ENCODE measurements at regions not wholly inside any gene's neighbourhood (a gene's known extent, or its start where the extent isn't known, plus 50 kb on each side); places are given as distances from the start of the nearest gene placed in this dataset.
"Not testable (repeated sequence)": the region's sequence is repeated elsewhere in the genome, so short reads cannot be mapped to it uniquely, and the experiment has no call there.

DNA sequence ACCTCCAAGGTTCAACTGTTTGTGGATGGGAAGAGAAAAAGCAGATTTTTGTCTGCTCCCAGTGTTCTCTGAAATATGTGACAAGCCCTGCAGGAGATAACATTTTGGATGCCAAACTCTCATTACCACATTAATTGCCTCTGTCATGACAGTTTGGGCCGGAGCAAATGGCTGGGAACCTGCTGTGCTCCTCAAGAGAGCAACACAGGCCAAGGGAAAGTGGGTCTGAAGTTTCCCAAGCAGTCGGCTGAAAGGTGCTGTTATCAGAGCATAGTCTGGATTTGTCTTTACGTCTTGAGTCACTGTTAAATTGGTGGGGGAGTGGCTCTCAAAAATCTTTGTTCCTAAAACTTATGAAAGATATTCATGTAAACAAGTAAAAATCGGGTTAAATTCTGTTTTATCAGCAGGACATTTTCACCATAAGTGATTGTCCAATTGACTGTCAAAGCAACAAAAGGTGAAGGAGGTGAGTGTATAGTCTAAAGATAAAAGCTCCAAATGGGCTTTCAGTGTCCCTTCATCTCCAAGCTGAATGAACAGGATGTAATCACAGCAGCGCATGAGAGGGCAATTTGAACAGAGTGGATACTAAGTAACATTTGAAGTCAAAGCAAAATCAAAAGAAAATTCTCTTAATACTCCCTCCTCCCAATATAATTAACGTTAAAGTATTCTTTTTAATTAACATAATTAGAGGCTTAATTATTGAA lies 844.8 kb downstream of the PCDH17 start:
- no peaks in the 10 kb centered on the region for H3K36me3 ChIP-seq (ENCODE audit: control insufficient read depth in 4 of 4, insufficient read depth in 4 of 4, low read length in 3 of 4)
- 100% methylated on average over 2 of the region's 6 CpGs for WGBS (ENCODE audit: insufficient coverage)
- no peaks in the 10 kb centered on the region for H3K4me1 ChIP-seq (ENCODE audit: control extremely low read depth in 1 of 4, control insufficient read depth in 4 of 4, insufficient read depth in 4 of 4, low read length in 3 of 4)
- H3K27ac ChIP-seq (ENCODE audit: insufficient read depth in 1 of 2, low read depth in 1 of 2, low read length in 2 of 2, poor library complexity in 1 of 2, severe bottlenecking in 2 of 2) = no peak overlapping the region
- no peak overlapping the region for H3K4me3 ChIP-seq (ENCODE audit: control insufficient read depth in 1 of 7, extremely low read depth in 1 of 7, insufficient read depth in 4 of 7, low read depth in 2 of 7, low read length in 6 of 7)
- no peaks in the 10 kb centered on the region for H3K9me3 ChIP-seq (ENCODE audit: control extremely low read depth in 1 of 5, control insufficient read depth in 4 of 5, insufficient read depth in 2 of 5, low read depth in 1 of 5, low read length in 4 of 5)
- H3K27me3 ChIP-seq (replicated peaks in 2 of 5; ENCODE audit: control insufficient read depth in 4 of 5, insufficient read depth in 5 of 5, low read length in 4 of 5) = no peaks in the 10 kb centered on the region
- DNase-seq = no peak
- ChIA-PET POLR2A (no interaction called here), CTCF (no interaction called here)

DNA sequence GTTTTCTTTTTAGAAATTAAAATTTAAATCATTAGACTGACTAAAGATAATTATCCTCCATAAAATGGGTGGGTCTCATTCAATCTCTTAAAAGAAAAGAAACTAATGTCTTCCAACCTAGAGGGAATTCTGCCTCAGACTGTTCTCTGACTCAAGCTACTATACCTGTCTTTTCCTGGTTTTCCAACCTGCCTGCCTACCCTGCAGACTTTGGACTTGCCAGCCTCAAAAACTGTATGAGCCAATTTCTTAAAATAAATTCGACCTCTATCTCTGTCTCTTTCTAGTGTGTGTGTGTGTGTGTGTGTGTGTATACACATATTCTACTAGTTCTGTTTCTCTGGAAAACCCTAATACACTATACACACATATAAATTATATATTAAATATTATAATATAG lies 847.3 kb downstream of the PCDH17 start:
- H3K27me3 ChIP-seq (replicated peaks in 2 of 5; ENCODE audit: control insufficient read depth in 4 of 5, insufficient read depth in 5 of 5, low read length in 4 of 5) = no peaks in the 10 kb centered on the region
- H3K4me3 ChIP-seq (ENCODE audit: control insufficient read depth in 1 of 7, extremely low read depth in 1 of 7, insufficient read depth in 4 of 7, low read depth in 2 of 7, low read length in 6 of 7) = no peak overlapping the region
- H3K36me3 ChIP-seq (ENCODE audit: control insufficient read depth in 4 of 4, insufficient read depth in 4 of 4, low read length in 3 of 4) = no peaks in the 10 kb centered on the region
- H3K27ac ChIP-seq (ENCODE audit: insufficient read depth in 1 of 2, low read depth in 1 of 2, low read length in 2 of 2, poor library complexity in 1 of 2, severe bottlenecking in 2 of 2) = no peak overlapping the region
- ChIA-PET POLR2A (no interaction called here), CTCF (no interaction called here)
- no peaks in the 10 kb centered on the region for H3K9me3 ChIP-seq (ENCODE audit: control extremely low read depth in 1 of 5, control insufficient read depth in 4 of 5, insufficient read depth in 2 of 5, low read depth in 1 of 5, low read length in 4 of 5)
- WGBS (ENCODE audit: insufficient coverage) = no CpG with 5 or more reads among the region's 1 CpG
- no peaks in the 10 kb centered on the region for H3K4me1 ChIP-seq (ENCODE audit: control extremely low read depth in 1 of 4, control insufficient read depth in 4 of 4, insufficient read depth in 4 of 4, low read length in 3 of 4)
- DNase-seq = no peak

DNA sequence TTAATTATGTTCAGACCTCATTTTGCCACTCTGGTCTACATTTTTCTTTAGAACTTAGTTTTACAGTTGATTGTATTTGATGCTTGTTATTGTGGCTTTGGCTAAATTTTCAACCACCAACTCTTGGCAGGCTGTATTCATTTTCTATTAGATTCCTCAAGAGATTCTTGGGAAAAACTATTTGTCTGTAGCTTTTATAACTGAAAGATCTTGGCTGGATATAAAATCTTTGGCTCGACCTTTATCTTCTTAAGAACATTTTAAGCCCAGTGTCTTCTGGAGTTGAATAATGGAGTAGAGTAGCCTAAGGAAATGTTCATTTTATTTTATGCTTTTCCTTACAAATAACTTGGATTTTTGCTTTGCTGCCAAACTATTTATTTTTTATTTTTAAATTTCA lies 848.5 kb downstream of the PCDH17 start:
- no peak overlapping the region for H3K4me3 ChIP-seq (ENCODE audit: control insufficient read depth in 1 of 7, extremely low read depth in 1 of 7, insufficient read depth in 4 of 7, low read depth in 2 of 7, low read length in 6 of 7)
- CTCF ChIA-PET = no interaction called here
- peaks cover 0 to 2% (median 0%) of the 10 kb centered on the region in 5 experiments for H3K9me3 ChIP-seq (ENCODE audit: control extremely low read depth in 1 of 5, control insufficient read depth in 4 of 5, insufficient read depth in 2 of 5, low read depth in 1 of 5, low read length in 4 of 5)
- WGBS (ENCODE audit: insufficient coverage) = no CpG with 5 or more reads among the region's 1 CpG
- H3K4me1 ChIP-seq (ENCODE audit: control extremely low read depth in 1 of 4, control insufficient read depth in 4 of 4, insufficient read depth in 4 of 4, low read length in 3 of 4) = no peaks in the 10 kb centered on the region
- POLR2A ChIA-PET = no interaction called here
- no peak overlapping the region for H3K27ac ChIP-seq (ENCODE audit: insufficient read depth in 1 of 2, low read depth in 1 of 2, low read length in 2 of 2, poor library complexity in 1 of 2, severe bottlenecking in 2 of 2)
- no peaks in the 10 kb centered on the region for H3K36me3 ChIP-seq (ENCODE audit: control insufficient read depth in 4 of 4, insufficient read depth in 4 of 4, low read length in 3 of 4)
- no peaks in the 10 kb centered on the region for H3K27me3 ChIP-seq (replicated peaks in 2 of 5; ENCODE audit: control insufficient read depth in 4 of 5, insufficient read depth in 5 of 5, low read length in 4 of 5)
- DNase-seq = no peak

DNA sequence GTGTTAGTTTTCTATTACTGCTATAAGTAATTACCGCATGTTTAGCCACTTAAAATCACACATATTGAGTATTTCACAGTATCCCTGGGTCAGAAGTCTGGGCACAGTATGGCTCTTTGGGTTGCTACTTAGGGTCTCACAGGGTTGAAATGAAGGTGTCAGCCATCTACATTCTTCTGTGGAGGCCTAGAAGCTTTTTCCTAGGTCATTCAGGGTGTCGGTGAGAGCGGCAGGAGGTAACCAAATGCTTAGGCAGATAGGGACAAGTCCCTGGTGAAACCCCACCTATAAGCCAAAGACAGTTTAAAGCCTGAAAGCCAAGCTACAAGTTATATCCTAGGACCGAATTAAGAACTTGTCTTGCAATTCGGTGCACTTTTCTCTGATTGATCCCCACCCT lies 856.7 kb downstream of the PCDH17 start:
- DNase-seq = no peak
- CTCF ChIA-PET = interaction anchor here (0.6 kb wide), 1 partner anchor 141 kb away, joined by 3 read pairs; no protein-coding TSS in a partner anchor

DNA sequence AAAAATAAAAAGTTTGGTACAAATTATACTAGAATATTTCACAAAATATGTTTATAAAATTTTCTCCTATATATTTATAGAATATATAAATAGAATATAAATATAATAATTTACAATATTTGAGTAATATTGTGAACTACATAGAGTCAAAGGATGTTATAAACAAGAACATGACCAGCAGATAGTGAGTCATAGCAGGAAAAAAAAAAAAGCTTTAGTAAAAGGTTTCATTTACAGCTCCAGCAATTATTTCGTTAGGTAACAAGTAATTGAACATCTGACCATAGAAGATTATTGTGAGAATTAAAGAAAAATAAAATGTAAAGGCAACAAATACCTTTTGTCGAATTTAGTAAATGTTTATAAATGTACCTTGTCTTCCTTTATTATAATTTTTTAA lies 864.1 kb downstream of the PCDH17 start:
- H3K27me3 ChIP-seq (replicated peaks in 2 of 5; ENCODE audit: control insufficient read depth in 4 of 5, insufficient read depth in 5 of 5, low read length in 4 of 5) = no peaks in the 10 kb centered on the region
- WGBS (ENCODE audit: insufficient coverage) = no CpG with 5 or more reads among the region's 2 CpGs
- H3K4me1 ChIP-seq (ENCODE audit: control extremely low read depth in 1 of 4, control insufficient read depth in 4 of 4, insufficient read depth in 4 of 4, low read length in 3 of 4) = no peaks in the 10 kb centered on the region
- no peaks in the 10 kb centered on the region for H3K36me3 ChIP-seq (ENCODE audit: control insufficient read depth in 4 of 4, insufficient read depth in 4 of 4, low read length in 3 of 4)
- no peaks in the 10 kb centered on the region for H3K9me3 ChIP-seq (ENCODE audit: control extremely low read depth in 1 of 5, control insufficient read depth in 4 of 5, insufficient read depth in 2 of 5, low read depth in 1 of 5, low read length in 4 of 5)
- ChIA-PET POLR2A (no interaction called here), CTCF (interaction anchor here (0.6 to 0.9 kb wide), 2 partner anchors 29 to 41 kb away, joined by 3 read pairs; no protein-coding TSS in a partner anchor)
- H3K27ac ChIP-seq (ENCODE audit: insufficient read depth in 1 of 2, low read depth in 1 of 2, low read length in 2 of 2, poor library complexity in 1 of 2, severe bottlenecking in 2 of 2) = no peak overlapping the region
- no peak for DNase-seq
- H3K4me3 ChIP-seq (ENCODE audit: control insufficient read depth in 1 of 7, extremely low read depth in 1 of 7, insufficient read depth in 4 of 7, low read depth in 2 of 7, low read length in 6 of 7) = no peak overlapping the region

More for the DNA sequence above, 856.7 kb downstream of the PCDH17 start:
- Histone ChIP-seq H3K27me3 (replicated peaks in 2 of 5; ENCODE audit: control insufficient read depth in 4 of 5, insufficient read depth in 5 of 5, low read length in 4 of 5) (no peaks in the 10 kb centered on the region), H3K36me3 (ENCODE audit: control insufficient read depth in 4 of 4, insufficient read depth in 4 of 4, low read length in 3 of 4) (no peaks in the 10 kb centered on the region), H3K4me3 (ENCODE audit: control insufficient read depth in 1 of 7, extremely low read depth in 1 of 7, insufficient read depth in 4 of 7, low read depth in 2 of 7, low read length in 6 of 7) (no peak overlapping the region), H3K4me1 (ENCODE audit: control extremely low read depth in 1 of 4, control insufficient read depth in 4 of 4, insufficient read depth in 4 of 4, low read length in 3 of 4) (no peaks in the 10 kb centered on the region), H3K9me3 (ENCODE audit: control extremely low read depth in 1 of 5, control insufficient read depth in 4 of 5, insufficient read depth in 2 of 5, low read depth in 1 of 5, low read length in 4 of 5) (peaks cover 0 to 2% (median 0%) of the 10 kb centered on the region in 5 experiments), H3K27ac (ENCODE audit: insufficient read depth in 1 of 2, low read depth in 1 of 2, low read length in 2 of 2, poor library complexity in 1 of 2, severe bottlenecking in 2 of 2) (no peak overlapping the region)
- 100% methylated on average over 4 of the region's 5 CpGs for WGBS (ENCODE audit: insufficient coverage)
- POLR2A ChIA-PET = no interaction called here

GRCh38 chr13:58500938-58501337 lies 869.4 kb downstream of the PCDH17 start:
- POLR2A ChIA-PET = no interaction called here
- no peaks in the 10 kb centered on the region for H3K36me3 ChIP-seq (ENCODE audit: control insufficient read depth in 4 of 4, insufficient read depth in 4 of 4, low read length in 3 of 4)

DNA sequence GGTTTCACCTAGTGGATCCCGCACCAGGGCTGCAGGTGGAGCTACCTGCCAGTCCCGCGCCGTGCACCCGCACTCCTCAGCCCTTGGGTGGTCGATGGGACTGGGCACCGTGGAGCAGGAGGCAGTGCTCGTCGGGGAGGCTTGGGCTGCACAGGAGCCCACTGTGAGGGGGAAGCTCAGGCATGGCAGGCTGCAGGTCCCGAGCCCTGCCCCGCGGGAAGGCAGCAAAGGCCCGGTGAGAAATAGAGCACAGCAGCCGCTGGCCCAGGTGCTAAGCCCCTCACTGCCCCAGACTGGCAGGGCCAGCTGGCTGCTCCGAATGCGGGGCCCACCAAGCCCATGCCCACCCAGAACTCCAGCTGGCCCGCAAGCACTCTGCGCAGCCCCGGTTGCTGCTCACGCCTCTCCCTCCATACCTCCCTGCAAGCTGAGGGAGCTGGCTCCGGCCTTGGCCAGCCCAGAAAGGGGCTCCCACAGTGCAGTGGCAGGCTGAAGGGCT lies 872.7 kb downstream of the PCDH17 start:
- H3K9me3 ChIP-seq (ENCODE audit: control extremely low read depth in 1 of 5, control insufficient read depth in 4 of 5, insufficient read depth in 2 of 5, low read depth in 1 of 5, low read length in 4 of 5); H3K4me3 ChIP-seq (ENCODE audit: control insufficient read depth in 1 of 7, extremely low read depth in 1 of 7, insufficient read depth in 4 of 7, low read depth in 2 of 7, low read length in 6 of 7); H3K36me3 ChIP-seq (ENCODE audit: control insufficient read depth in 4 of 4, insufficient read depth in 4 of 4, low read length in 3 of 4); CTCF ChIA-PET; H3K27ac ChIP-seq (ENCODE audit: insufficient read depth in 1 of 2, low read depth in 1 of 2, low read length in 2 of 2, poor library complexity in 1 of 2, severe bottlenecking in 2 of 2); DNase-seq; H3K27me3 ChIP-seq (replicated peaks in 2 of 5; ENCODE audit: control insufficient read depth in 4 of 5, insufficient read depth in 5 of 5, low read length in 4 of 5); POLR2A ChIA-PET; H3K4me1 ChIP-seq (ENCODE audit: control extremely low read depth in 1 of 4, control insufficient read depth in 4 of 4, insufficient read depth in 4 of 4, low read length in 3 of 4): not testable (repeated sequence)
- 98% methylated on average over 20 of the region's 21 CpGs for WGBS (ENCODE audit: insufficient coverage)

More at GRCh38 chr13:58500938-58501337, 869.4 kb downstream of the PCDH17 start:
- no CpG with 5 or more reads among the region's 1 CpG for WGBS (ENCODE audit: insufficient coverage)
- no peak overlapping the region for H3K4me3 ChIP-seq (ENCODE audit: control insufficient read depth in 1 of 7, extremely low read depth in 1 of 7, insufficient read depth in 4 of 7, low read depth in 2 of 7, low read length in 6 of 7)
- DNase-seq = no peak
- H3K27me3 ChIP-seq (replicated peaks in 2 of 5; ENCODE audit: control insufficient read depth in 4 of 5, insufficient read depth in 5 of 5, low read length in 4 of 5) = no peaks in the 10 kb centered on the region
- CTCF ChIA-PET = interaction anchor here (0.6 kb wide), 1 partner anchor 155 kb away, joined by 3 read pairs; no protein-coding TSS in a partner anchor
- H3K9me3 ChIP-seq (ENCODE audit: control extremely low read depth in 1 of 5, control insufficient read depth in 4 of 5, insufficient read depth in 2 of 5, low read depth in 1 of 5, low read length in 4 of 5) = peaks cover 0 to 3% (median 0%) of the 10 kb centered on the region in 5 experiments
- H3K27ac ChIP-seq (ENCODE audit: insufficient read depth in 1 of 2, low read depth in 1 of 2, low read length in 2 of 2, poor library complexity in 1 of 2, severe bottlenecking in 2 of 2) = no peak overlapping the region
- H3K4me1 ChIP-seq (ENCODE audit: control extremely low read depth in 1 of 4, control insufficient read depth in 4 of 4, insufficient read depth in 4 of 4, low read length in 3 of 4) = no peaks in the 10 kb centered on the region
